ENCODE measurements at regions not wholly inside any gene's neighbourhood (a gene's known extent, or its start where the extent isn't known, plus 50 kb on each side); places are given as distances from the start of the nearest gene placed in this dataset.

DNA sequence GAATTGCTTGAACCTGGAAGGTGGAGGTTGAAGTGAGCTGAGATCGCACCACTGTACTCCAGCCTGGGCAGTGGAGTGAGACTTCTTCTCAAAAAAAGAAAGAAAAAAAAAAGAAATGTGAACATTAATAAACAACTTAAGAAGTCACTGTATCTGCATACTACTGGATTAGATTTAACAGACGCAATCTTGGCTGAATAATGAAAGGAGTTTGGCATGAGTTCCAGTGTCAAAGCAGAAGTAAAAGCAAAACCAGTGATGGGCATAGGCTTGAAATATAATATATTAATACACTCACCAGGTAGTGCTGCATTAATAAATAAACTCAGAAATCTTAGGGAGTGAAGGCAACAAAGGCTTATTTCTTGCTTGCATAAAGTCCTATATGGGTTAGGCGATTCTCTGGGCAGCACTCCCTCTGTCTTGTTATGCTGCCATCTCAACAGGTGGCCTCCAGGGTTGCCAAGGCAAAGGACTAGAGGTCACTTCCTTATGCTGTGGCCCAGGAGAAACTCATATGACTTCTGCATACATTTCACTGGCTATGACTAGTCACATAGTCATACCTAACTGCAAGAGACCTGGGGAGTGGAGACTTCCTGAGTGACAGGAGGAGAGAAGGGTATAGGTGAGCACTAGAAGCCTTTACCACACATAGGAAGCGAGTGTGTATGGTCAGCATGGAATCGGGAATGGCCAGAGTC is 296.2 kb upstream of the SPRED2 start:
- peaks cover 3% of the 10 kb centered on the region for H3K4me1 Mint-ChIP-seq
- no peaks in the 10 kb centered on the region for H3K27me3 Mint-ChIP-seq (ENCODE audit: low read depth)
- no peak overlapping the region for H3K4me3 Mint-ChIP-seq
- peaks cover 27% of the 10 kb centered on the region for H3K9me3 Mint-ChIP-seq
- H3K27ac Mint-ChIP-seq, result no peak overlapping the region
- TF ChIP-seq, protein P1, sequence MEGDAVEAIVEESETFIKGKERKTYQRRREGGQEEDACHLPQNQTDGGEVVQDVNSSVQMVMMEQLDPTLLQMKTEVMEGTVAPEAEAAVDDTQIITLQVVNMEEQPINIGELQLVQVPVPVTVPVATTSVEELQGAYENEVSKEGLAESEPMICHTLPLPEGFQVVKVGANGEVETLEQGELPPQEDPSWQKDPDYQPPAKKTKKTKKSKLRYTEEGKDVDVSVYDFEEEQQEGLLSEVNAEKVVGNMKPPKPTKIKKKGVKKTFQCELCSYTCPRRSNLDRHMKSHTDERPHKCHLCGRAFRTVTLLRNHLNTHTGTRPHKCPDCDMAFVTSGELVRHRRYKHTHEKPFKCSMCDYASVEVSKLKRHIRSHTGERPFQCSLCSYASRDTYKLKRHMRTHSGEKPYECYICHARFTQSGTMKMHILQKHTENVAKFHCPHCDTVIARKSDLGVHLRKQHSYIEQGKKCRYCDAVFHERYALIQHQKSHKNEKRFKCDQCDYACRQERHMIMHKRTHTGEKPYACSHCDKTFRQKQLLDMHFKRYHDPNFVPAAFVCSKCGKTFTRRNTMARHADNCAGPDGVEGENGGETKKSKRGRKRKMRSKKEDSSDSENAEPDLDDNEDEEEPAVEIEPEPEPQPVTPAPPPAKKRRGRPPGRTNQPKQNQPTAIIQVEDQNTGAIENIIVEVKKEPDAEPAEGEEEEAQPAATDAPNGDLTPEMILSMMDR (IDR thresholded peaks at IDR 0.05; ENCODE audit: unreplicated experiment), result no peak
- H3K36me3 Mint-ChIP-seq, result peaks cover 6% of the 10 kb centered on the region
- no peak for DNase-seq (ENCODE audit: low spot score in 2 of 2, unreplicated experiment in 2 of 2)

DNA sequence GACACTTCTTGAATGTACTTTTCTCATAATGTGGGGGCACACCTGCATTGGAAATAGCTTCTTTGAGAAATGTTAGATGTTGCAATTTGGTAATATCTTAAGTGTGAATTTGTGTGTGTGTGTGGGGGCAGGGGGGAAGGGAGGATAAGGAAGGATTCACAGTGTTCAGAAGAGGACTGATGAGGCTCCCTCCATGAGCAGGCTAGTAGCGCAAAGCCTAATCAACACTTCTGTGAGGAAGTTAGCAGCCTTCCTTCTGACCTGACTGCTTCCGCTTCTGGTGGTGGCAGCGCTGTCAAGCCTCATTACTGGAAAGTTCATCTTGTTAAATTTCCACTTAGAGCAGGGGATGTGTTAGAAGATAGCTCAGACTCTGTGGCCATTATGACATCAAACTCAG is 295.4 kb upstream of the SPRED2 start:
- Mint-ChIP-seq H3K4me3 (no peak overlapping the region), H3K36me3 (peaks cover 6% of the 10 kb centered on the region), H3K4me1 (peaks cover 6% of the 10 kb centered on the region), H3K27me3 (ENCODE audit: low read depth) (no peaks in the 10 kb centered on the region), H3K9me3 (peaks cover 22% of the 10 kb centered on the region), H3K27ac (no peak overlapping the region)
- DNase-seq (ENCODE audit: low spot score in 2 of 2, unreplicated experiment in 2 of 2), result no peak
- TF ChIP-seq, protein P1 (IDR thresholded peaks at IDR 0.05; ENCODE audit: unreplicated experiment), result no peak

DNA sequence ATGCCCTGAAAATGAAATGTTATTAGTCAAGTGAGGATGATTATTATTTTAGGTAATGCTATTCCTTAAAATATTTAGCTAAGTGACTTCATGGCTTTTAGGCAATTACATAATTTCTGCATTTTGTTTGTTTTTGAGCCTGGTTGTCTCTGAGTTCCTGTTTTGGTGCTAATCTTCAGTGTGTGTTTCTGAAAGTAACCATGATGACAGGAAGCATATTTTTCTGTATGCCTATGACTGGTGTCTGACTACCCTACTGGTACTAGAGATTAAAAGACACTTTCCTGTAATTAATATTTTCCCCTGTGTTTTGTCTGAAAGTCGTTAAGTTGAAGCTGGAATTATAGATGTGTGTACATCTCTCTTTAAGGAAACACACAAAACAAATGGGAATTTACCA is 295.0 kb upstream of the SPRED2 start:
- no peak overlapping the region for H3K27ac Mint-ChIP-seq
- H3K27me3 Mint-ChIP-seq (ENCODE audit: low read depth), result no peaks in the 10 kb centered on the region
- TF ChIP-seq, protein P1 (IDR thresholded peaks at IDR 0.05; ENCODE audit: unreplicated experiment), result no peak

DNA sequence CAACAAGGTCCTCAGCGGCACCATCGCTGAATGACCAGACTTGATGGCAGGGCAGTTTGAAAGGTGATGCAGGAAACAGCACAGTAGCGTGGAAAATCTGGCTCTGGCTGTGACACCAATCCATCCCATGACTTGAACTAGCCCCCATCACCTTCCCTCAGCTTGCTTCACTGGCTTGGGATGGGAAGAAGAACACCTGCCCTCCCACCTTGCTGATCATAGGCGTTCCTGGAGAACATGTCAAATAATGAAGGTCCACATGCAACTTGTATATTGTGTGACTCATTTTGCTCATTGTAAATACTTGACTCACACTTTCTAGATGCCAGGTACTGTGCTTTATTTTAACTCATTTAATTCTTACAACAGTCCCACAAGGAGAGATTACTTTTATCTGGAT is 292.4 kb upstream of the SPRED2 start:
- Mint-ChIP-seq H3K9me3 (peaks cover 20% of the 10 kb centered on the region), H3K36me3 (peaks cover 6% of the 10 kb centered on the region), H3K4me1 (peaks cover 19% of the 10 kb centered on the region), H3K27ac (no peak overlapping the region), H3K27me3 (ENCODE audit: low read depth) (no peaks in the 10 kb centered on the region), H3K4me3 (no peak overlapping the region)
- TF ChIP-seq, protein P1 (IDR thresholded peaks at IDR 0.05; ENCODE audit: unreplicated experiment), result no peak
- no peak for DNase-seq (ENCODE audit: low spot score in 2 of 2, unreplicated experiment in 2 of 2)

More for the DNA sequence above, 295.0 kb upstream of the SPRED2 start:
- Mint-ChIP-seq H3K4me3 (no peak overlapping the region), H3K4me1 (peaks cover 10% of the 10 kb centered on the region), H3K36me3 (peaks cover 6% of the 10 kb centered on the region), H3K9me3 (peaks cover 20% of the 10 kb centered on the region)
- DNase-seq (ENCODE audit: low spot score in 2 of 2, unreplicated experiment in 2 of 2), result no peak

DNA sequence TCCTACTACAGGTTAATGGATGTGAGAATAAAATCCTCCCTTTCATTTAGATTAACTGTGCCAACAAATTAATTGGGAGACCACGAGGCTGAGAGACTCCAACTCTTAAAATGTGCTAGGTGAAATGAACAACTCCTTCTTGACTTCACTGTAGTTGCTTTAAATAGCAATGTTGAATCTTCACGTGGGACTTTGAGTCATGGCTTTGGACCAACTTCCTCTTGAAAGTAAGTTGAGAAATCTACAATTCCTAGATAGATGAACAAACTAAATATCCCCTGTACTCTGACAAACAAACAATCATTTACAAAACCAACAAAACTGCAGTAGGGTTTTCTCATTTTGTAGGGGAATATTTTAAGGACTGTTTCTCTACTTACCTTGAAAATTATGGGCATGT is 291.9 kb upstream of the SPRED2 start:
- Mint-ChIP-seq H3K4me3 (no peak overlapping the region), H3K27ac (no peak overlapping the region), H3K36me3 (peaks cover 6% of the 10 kb centered on the region), H3K4me1 (peaks cover 19% of the 10 kb centered on the region), H3K9me3 (peaks cover 20% of the 10 kb centered on the region), H3K27me3 (ENCODE audit: low read depth) (no peaks in the 10 kb centered on the region)
- TF ChIP-seq, protein P1 (IDR thresholded peaks at IDR 0.05; ENCODE audit: unreplicated experiment), result no peak
- no peak for DNase-seq (ENCODE audit: low spot score in 2 of 2, unreplicated experiment in 2 of 2)

Data from mesothelial cell of epicardium (in vitro differentiated cells).